ENCODE measurements at regions not wholly inside any gene's neighbourhood (a gene's known extent, or its start where the extent isn't known, plus 50 kb on each side); places are given as distances from the start of the nearest gene placed in this dataset.

GRCh38 chr1:234734869-234735268 lies 124.9 kb upstream of the IRF2BP2 start (continued):
- TF ChIP-seq EP300 (IDR thresholded peaks at IDR 0.05; ENCODE audit: low read depth in 2 of 2, low read length in 2 of 2), result peak in 1 of 2 experiments; percentile 44; a peak in 1 of 4 replicates
- peak; percentile 74 for TF ChIP-seq EP300 (CRISPR knock-in tag; IDR thresholded peaks at IDR 0.05; ENCODE audit: borderline replicate concordance)
- TF ChIP-seq, protein P1, sequence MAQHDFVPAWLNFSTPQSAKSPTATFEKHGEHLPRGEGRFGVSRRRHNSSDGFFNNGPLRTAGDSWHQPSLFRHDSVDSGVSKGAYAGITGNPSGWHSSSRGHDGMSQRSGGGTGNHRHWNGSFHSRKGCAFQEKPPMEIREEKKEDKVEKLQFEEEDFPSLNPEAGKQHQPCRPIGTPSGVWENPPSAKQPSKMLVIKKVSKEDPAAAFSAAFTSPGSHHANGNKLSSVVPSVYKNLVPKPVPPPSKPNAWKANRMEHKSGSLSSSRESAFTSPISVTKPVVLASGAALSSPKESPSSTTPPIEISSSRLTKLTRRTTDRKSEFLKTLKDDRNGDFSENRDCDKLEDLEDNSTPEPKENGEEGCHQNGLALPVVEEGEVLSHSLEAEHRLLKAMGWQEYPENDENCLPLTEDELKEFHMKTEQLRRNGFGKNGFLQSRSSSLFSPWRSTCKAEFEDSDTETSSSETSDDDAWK (CRISPR knock-in tag; IDR thresholded peaks at IDR 0.05), result no peak
- TF ChIP-seq PITX1 (CRISPR knock-in tag; IDR thresholded peaks at IDR 0.05), result no peak
- TF ChIP-seq ATRX (CRISPR knock-in tag; IDR thresholded peaks at IDR 0.05; ENCODE audit: borderline replicate concordance), result no peak
- TF ChIP-seq SYNCRIP (IDR thresholded peaks at IDR 0.05; ENCODE audit: insufficient read depth, low read depth, low read length), result no peak
- TF ChIP-seq ZNF687 (CRISPR knock-in tag; IDR thresholded peaks at IDR 0.05), result peak; percentile 100
- peak; percentile 63; the same call in 1 of the 2 replicates for TF ChIP-seq AHDC1 (CRISPR knock-in tag; IDR thresholded peaks at IDR 0.05; ENCODE audit: borderline replicate concordance)
- peak; percentile 98 for TF ChIP-seq ZNF230 (CRISPR knock-in tag; IDR thresholded peaks at IDR 0.05)
- TF ChIP-seq ZSCAN29 (CRISPR knock-in tag; conservative IDR thresholded peaks at IDR 0.05), result peak; percentile 80
- TF ChIP-seq, protein P2, sequence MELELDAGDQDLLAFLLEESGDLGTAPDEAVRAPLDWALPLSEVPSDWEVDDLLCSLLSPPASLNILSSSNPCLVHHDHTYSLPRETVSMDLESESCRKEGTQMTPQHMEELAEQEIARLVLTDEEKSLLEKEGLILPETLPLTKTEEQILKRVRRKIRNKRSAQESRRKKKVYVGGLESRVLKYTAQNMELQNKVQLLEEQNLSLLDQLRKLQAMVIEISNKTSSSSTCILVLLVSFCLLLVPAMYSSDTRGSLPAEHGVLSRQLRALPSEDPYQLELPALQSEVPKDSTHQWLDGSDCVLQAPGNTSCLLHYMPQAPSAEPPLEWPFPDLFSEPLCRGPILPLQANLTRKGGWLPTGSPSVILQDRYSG (CRISPR knock-in tag; IDR thresholded peaks at IDR 0.05), result peak; percentile 92; the same call in 1 of the 2 replicates
- peak in 1 of 2 experiments; percentile 90; a peak in 2 of 4 replicates for TF ChIP-seq KLF16 (CRISPR knock-in tag; IDR thresholded peaks at IDR 0.05)
- peak; percentile 78 for TF ChIP-seq NR2F6 (IDR thresholded peaks at IDR 0.05)
- peak; percentile 88 for TF ChIP-seq NR2F6 (CRISPR knock-in tag; IDR thresholded peaks at IDR 0.05)
- no peak for TF ChIP-seq HNRNPLL (IDR thresholded peaks at IDR 0.05; ENCODE audit: low read depth, low read length, poor library complexity, severe bottlenecking)
- no peak for TF ChIP-seq TFAP4 (IDR thresholded peaks at IDR 0.05; ENCODE audit: borderline replicate concordance, low read depth)
- no peak for TF ChIP-seq CHD4 (IDR thresholded peaks at IDR 0.05; ENCODE audit: borderline replicate concordance, low read length)
- TF ChIP-seq ZNF768 (CRISPR knock-in tag; IDR thresholded peaks at IDR 0.05), result no peak
